Panc1 (cell line): ENCODE measurements at regions not wholly inside any gene's neighbourhood (a gene's known extent, or its start where the extent isn't known, plus 50 kb on each side); places are given as distances from the start of the nearest gene placed in this dataset.

Source experiments
- POLR2AphosphoS5 ChIP-seq: IDR thresholded peaks from 2 replicates; pipeline ENCODE4 v1.6.1; 2012; ENCODE audit warnings: mild to moderate bottlenecking, low read depth, low read length, moderate library complexity
- SIN3A ChIP-seq: IDR thresholded peaks from 2 replicates; pipeline ENCODE4 v1.6.1; 2012; ENCODE audit warnings: low read depth, mild to moderate bottlenecking, low read length, moderate library complexity, borderline replicate concordance; ENCODE audit not compliant: insufficient read depth
- TCF7L2 ChIP-seq: IDR thresholded peaks from 2 replicates; pipeline ENCODE4 v1.6.1; 2011; ENCODE audit warnings: mild to moderate bottlenecking, low read depth, low read length, inconsistent platforms
- TF ChIP-seq, protein P1 (sequence below): fragments of 450-650 bp; IDR thresholded peaks from 2 replicates; pipeline ENCODE4 v1.5.1; 2017; ENCODE audit warnings: mild to moderate bottlenecking
- TF ChIP-seq, protein P2 (sequence below), 2 experiments: IDR thresholded peaks; 2 replicates each; pipeline ENCODE4 v1.6.1; 2011 to 2012; ENCODE audit warnings: low read depth in 2 of 2, control low read depth in 1 of 2, low read length in 1 of 2, mild to moderate bottlenecking in 1 of 2, moderate library complexity in 1 of 2; ENCODE audit not compliant: insufficient read depth in 1 of 2

DNA sequence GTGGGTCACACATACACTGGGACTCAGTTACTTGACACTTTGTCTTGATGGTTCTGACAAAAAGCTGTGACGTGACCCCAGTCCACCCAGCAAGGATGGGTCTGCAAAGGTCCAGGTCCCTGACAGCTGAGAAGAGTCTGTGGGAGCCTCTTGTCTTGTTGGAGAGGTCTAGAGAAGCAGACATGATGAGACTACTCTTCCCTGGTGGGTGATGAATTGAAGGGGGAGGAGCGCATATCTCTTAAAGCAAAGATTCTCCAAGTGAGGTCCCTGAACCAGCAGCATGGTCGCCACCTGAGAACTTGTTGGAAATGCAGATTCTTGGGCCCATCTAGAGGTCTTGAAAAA lies 78.5 kb upstream of the MEDAG start:
- TF ChIP-seq, protein P1, sequence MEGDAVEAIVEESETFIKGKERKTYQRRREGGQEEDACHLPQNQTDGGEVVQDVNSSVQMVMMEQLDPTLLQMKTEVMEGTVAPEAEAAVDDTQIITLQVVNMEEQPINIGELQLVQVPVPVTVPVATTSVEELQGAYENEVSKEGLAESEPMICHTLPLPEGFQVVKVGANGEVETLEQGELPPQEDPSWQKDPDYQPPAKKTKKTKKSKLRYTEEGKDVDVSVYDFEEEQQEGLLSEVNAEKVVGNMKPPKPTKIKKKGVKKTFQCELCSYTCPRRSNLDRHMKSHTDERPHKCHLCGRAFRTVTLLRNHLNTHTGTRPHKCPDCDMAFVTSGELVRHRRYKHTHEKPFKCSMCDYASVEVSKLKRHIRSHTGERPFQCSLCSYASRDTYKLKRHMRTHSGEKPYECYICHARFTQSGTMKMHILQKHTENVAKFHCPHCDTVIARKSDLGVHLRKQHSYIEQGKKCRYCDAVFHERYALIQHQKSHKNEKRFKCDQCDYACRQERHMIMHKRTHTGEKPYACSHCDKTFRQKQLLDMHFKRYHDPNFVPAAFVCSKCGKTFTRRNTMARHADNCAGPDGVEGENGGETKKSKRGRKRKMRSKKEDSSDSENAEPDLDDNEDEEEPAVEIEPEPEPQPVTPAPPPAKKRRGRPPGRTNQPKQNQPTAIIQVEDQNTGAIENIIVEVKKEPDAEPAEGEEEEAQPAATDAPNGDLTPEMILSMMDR, result no peak
- TF ChIP-seq POLR2AphosphoS5 (no peak), SIN3A (no peak), TCF7L2 (no peak)
- TF ChIP-seq, protein P2, sequence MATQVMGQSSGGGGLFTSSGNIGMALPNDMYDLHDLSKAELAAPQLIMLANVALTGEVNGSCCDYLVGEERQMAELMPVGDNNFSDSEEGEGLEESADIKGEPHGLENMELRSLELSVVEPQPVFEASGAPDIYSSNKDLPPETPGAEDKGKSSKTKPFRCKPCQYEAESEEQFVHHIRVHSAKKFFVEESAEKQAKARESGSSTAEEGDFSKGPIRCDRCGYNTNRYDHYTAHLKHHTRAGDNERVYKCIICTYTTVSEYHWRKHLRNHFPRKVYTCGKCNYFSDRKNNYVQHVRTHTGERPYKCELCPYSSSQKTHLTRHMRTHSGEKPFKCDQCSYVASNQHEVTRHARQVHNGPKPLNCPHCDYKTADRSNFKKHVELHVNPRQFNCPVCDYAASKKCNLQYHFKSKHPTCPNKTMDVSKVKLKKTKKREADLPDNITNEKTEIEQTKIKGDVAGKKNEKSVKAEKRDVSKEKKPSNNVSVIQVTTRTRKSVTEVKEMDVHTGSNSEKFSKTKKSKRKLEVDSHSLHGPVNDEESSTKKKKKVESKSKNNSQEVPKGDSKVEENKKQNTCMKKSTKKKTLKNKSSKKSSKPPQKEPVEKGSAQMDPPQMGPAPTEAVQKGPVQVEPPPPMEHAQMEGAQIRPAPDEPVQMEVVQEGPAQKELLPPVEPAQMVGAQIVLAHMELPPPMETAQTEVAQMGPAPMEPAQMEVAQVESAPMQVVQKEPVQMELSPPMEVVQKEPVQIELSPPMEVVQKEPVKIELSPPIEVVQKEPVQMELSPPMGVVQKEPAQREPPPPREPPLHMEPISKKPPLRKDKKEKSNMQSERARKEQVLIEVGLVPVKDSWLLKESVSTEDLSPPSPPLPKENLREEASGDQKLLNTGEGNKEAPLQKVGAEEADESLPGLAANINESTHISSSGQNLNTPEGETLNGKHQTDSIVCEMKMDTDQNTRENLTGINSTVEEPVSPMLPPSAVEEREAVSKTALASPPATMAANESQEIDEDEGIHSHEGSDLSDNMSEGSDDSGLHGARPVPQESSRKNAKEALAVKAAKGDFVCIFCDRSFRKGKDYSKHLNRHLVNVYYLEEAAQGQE (IDR thresholded peaks at IDR 0.05; ENCODE audit: insufficient read depth in 1 of 2, low read depth in 2 of 2, low read length in 1 of 2), result no peak
